Stimulated activated CD8-positive, alpha-beta memory T cell treated with anti-CD3 and anti-CD28 coated beads, Interleukin-4, amount 100 ng/mL, for 4 hours (primary cell): ENCODE measurements at regions not wholly inside any gene's neighbourhood (a gene's known extent, or its start where the extent isn't known, plus 50 kb on each side); places are given as distances from the start of the nearest gene placed in this dataset.

ENCODE experiments used
- DNase-seq, 2 donors: peaks; one replicate each; pipeline ENCODE4 v3.0.0-alpha.2; 2020; ENCODE audit warnings: low read depth in 2 of 2, low spot score in 1 of 2

DNA sequence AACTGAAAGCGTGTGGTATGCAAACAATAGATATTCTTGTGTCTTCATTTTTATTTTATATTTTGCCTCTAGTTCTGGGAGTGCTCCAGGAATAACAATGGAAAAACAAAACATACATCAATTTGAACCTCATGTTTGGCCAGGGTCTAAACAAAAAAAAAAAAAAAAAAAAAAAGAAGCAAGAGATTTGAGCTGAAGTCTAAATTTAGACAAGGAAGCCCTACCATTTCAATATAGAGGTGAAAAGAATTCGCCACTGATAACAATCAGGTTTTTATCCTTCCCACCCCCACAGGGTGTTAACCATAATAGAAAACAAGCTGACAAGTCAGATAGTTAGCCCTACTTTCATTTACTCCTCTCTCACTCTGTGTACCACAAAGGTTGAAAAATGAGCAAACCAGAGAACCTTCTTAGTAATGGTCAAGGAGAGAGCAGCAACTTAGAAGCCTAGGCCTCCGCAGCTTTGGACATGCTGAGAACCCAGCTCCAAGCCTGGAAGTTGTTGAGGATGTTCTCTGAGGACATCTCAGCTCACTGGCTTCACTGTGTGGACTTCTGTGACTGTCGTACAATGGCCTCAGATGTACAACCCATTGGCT lies 118.2 kb upstream of the HMHB1 start:
- no peak for DNase-seq

DNA sequence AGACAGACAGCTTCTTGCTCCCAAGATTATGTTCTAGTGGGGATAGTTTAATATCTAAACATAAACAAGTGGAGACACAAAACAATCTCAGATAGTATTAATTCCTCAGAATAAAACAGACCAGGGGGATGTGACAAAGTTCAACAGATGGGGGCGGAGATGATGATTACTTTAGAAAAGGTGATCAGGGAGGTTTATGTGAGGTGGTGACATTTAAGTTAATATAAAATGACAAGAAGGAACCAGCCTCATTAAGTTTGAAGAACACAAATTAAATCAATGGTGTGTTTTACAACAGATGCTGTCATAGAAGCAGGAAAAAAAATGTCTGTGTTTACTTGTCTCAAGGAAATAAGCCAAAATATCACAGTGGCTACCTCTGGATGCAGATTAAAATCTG lies 119.6 kb upstream of the HMHB1 start:
- DNase-seq, result no peak

DNA sequence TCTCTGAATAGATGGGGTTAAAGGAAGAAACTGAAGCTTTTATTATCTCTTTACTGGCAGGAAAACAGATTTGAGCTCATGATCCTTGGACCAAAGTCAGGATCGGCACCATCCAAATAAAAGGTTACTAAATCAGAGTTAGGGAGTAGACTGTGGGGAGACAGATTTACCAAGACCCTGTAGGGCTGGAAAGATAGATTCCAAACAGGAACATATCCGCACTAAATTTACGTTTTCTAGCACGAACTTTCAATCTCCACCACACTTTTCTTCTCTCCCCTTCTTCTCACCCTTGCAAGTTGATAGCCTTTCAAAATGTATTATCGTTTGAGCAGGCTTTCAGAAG lies 120.0 kb upstream of the HMHB1 start:
- DNase-seq, result no peak

DNA sequence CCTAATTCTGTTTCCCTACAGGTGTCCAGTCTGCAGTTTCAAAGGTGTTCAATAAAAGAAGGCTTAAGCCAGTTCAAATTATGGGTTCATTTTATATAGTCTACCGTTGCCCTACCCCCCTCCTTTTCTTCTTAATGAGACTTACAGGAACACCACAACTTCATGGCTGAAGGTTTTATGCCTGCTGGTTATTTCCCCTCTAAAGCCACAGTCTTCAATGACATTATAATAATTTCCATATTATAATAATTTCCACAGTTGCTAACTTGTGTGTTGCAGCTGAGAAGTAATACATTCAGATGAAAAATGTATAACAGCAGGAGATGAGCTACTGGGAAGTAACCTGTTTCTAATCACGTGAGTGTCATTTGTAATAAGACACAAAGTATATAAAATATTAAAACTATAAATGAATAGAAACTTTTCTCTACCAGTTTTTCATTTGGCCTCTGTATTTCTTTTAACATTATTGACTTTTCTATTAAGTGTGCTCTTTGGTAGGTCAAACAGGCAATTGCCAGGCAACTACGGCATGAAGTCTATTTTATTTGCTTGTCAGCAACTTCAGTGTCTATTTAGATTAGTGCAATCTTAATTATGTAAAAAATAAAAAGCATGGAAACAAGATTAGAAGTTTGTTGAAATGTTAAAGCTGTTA lies 120.5 kb upstream of the HMHB1 start:
- DNase-seq, result no peak

DNA sequence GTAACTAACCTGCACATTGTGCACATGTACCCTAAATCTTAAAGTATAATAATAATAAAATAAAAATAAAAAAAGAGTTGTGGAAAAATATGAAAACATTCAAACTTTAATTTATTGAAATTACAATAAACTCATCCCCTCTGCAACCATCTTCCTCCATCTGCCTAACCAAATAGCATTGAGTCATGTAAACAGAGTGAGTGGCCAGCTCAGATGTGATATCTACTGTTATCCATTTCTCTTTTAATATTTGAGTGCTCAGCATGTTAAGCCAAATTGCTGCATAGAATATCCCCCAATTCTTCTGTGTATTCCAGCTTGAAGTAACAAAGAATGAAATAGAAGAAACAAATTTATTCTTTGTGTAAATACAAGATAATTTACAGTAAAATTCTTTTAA lies 124.4 kb upstream of the HMHB1 start:
- DNase-seq, result no peak

DNA sequence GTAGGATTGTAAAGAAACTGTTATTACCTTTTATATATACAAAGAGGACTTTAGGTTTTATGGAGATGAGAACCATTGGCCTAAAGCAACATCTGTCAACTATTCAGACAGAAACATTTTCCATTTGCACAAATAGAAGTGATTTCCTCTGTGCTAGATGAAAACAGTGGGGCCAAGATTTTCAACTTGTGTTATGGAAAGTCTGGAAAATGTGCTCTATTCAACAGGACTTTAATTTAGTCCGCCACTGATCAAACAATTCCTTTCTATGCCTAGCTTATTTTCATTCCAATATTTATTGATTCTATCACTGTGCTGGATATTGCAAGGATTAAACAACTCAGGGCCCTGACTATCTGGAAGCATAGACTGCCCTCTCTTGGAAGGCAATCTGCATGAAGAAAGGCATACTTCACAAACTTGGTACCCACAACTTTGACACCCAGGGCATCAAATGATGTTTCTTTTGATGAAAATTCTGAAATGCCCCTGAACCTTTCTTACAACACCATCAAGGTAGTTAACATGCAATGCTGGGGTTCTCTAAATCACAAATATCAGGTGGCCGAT lies 126.6 kb upstream of the HMHB1 start:
- no peak for DNase-seq

DNA sequence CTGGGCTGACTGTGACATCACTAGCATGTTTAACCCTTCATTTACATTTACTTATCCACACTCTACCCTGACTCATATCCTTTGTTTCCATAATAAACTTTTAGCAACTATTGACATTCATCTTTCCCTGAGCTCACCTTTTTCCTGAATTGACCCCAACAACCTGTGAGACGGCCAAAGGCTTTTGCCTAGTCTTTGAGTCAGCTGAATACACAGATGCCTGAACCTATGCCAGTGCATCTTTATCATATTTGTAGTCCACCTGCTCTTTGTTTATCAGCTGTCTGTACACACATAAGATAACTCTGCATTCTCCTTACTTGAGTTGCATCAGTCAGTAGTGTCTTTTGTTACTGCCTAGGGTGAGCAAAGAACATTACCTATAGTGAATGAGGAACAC lies 128.5 kb upstream of the HMHB1 start:
- DNase-seq, result no peak

DNA sequence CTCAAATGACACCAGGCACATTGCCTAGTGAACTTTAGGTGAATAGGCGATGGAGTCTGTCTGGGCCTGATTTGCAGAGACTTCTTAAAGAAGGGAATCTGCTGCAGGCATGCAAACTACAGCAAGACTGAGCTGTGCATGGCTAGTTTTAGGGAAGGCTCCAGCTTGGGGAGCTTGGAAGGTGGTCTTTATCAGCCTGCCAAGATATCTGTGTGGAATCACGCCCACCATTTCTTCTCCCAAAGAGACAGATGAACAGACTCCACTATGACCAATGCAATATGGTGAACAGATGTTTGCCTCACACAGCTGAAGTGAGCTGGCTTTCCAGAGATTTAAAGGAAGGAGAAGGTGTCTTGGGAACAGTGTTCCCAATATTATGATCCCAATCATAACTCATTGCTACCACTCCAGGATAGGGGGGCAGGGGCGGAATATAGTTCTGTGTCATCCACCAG lies 129.0 kb upstream of the HMHB1 start:
- DNase-seq, result no peak

DNA sequence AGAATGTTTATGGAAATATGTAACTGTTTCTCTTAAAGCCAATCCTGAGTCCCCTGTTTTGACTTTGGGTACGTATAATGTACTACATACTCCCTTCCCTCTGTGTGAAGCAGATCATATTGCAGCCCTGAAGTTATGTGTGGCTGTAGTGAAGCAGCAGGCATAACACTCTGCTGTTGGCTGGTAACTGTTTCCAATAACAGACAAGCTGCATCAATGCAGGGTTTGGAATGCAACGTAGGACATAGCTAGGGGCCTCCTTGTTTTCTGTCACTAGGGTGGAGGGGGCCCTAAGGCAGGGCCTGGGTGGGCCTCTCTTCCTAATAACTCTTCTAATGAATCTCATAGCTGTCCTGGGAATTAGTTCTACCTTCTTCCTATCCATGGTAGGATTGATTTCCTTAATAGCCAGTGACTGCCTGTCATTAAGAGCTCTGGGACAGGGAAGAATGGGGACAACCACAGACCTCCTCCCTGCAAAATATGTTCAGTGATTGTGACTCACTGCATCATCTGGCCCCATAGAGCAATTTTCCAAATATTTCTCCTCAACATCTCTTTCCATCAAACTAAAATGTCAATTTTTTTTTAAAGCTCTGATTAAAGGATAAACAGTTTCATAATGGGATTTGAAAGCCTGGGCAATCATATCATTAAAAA lies 129.6 kb upstream of the HMHB1 start:
- DNase-seq, result no peak

DNA sequence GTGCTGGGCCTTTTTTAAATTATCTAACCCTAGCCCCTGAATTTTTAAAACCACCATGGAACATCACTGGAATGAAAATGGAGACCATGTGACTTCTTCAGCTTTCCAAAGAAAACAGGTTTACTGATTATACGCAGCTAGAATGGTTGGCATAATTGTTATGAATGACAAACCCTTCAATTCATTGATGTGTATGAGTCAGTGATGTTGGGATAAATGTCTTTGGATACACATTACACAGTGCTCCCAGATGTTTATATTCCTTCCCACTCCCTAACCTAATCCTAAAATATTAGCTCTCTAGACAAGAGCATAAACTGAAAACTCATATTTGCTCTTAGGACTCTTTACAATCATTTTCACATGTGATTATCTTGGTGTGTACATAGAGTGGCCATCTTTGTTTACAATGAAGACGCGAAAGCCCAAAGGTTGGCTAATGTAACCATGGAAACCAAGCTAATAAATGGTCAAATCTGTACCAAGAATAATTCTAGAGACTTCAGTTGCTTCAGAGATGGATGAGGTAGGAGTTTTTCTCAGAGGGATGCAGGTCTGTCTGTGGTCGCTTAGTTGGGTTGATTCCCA lies 131.2 kb upstream of the HMHB1 start:
- DNase-seq, result no peak

DNA sequence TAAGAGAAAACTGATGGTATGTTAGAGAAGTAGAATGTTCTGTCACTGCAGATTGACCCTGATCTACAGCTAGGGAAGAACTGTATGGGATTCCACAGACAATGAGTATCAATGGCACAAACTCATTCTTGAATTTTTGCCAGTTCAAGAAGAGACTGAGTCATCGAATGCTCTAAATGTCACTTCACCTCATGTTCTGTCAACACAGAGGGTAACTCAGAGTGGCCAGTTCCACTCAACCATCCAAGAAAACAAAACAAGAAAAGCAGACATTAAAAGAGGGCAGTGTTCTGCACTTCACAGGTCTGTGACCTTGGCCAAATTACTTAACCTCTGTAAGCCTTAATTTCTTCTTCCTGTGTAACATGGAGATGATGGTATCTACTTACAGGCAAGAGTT lies 132.2 kb upstream of the HMHB1 start:
- no peak for DNase-seq

DNA sequence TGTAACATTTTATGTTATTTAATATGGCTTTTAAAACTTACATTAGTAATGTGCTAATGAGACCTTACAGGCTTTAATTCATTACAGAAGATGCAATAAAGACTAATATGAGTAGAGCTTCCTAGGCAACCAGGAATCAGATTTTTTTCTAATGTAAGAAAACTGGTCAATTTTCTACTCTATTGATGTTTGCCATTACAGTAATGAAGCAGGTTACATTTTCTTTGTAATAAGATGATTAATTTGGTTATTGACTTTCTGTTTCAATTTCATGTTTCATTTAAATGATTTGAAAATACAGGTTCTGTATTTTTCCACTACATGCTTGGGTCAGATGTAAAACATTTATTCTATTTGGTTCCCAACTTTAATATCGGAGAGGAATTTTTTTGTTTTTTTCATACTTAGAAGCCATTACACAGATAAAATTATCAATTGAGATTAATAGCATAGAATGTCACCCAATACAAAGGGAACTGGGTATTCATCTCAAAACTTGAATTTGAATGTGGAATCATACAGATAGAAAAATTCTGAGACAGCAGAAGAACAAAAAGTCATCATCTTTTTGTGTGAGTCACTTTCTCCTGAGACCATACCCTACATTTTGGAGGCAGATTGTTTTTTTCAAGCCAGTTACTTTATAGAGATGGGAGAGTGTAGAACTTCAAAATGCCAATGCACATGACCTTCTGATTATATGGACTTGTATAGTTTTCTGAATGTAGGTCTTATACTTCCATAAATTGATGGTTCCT lies 133.6 kb upstream of the HMHB1 start:
- DNase-seq, result no peak

DNA sequence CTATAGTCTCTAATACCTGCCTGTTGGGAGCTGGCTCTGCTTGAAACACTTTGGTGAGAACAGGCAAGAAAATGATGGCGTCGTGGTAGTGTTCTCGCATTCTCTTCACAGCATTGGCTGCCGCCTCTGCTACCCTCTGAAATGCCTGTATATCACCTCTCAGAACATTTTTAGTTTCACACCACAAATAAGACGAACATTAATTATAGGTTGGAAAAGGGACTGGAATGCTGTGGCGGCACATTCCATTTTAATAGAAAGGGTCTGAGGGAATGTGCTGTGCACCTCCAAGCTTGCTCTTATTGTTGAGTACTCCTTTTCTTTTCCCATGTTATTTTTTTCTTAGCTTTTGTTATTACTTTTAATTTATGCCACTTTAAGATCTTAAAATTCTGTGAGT lies 134.6 kb upstream of the HMHB1 start:
- no peak for DNase-seq

DNA sequence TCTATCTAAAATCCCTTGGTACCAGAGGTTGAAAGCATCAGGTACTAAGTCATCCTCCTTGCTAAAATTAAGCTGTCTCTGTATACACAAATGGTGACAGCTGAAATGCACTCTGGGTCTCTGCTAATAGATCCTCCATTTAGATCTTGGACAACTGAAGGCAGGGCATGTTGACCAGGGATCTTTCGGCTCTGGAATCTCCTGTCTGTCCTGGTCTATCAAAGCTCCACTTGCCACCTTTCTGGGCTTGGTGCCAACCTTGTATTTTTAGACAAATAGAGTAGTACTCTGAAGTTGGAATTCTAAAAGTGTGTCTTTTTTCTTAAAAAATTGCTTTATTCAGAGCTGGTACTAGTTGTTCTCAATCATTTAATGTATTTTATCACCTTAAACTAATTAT lies 135.2 kb upstream of the HMHB1 start:
- no peak for DNase-seq

DNA sequence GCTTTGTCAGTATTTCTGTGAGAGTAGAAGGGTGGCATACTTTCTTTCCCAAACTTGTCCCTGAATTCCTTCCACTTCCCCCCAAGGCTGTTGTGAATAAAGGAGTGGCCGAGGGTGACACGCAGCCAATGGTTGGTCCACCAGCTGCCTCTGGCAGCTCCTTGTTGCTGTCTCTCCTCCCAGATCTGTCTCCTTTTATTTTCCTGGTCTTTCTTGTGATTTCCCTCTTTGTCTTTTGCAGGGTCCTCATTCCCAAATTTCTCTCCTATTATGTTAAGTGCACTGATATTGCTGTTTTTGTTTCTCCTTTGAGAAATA lies 137.5 kb upstream of the HMHB1 start:
- DNase-seq, result no peak

DNA sequence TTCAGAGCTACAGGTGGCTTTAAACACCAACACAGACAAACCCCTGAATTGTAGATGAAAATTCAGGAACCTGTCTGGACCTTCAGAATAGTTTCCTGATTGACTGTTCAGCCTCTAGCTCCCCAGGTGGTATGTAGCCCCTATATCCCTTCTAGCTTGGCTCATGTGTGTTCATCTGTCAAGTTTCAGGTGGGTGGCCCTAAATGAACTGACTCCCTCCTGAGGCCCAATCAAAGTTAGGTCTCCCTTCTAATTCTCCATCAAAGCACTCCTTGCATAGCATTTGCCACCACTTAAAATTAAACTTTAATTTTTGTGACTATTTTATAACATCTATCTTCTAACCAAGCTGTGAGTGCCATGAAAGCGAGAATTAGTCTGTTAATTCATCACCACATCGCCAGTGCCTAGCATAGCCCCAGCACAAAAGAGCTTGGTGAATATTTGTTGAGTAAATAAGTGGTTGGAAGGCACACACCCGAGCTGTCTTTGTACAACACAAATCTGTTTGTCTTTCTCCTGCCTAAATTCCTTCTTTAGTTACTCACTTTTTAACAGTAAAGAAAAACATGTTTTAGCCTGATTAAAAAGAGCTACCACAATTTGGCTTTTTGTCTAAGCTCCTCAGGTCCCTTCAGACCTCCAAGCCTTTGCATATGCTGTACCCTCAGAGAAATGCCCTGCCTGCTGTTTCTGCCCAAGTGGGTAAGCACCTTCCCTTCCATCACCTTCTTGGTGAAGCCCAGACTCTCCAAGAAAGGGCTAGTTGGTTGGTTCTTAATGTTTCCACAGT lies 138.1 kb upstream of the HMHB1 start:
- DNase-seq, result no peak

DNA sequence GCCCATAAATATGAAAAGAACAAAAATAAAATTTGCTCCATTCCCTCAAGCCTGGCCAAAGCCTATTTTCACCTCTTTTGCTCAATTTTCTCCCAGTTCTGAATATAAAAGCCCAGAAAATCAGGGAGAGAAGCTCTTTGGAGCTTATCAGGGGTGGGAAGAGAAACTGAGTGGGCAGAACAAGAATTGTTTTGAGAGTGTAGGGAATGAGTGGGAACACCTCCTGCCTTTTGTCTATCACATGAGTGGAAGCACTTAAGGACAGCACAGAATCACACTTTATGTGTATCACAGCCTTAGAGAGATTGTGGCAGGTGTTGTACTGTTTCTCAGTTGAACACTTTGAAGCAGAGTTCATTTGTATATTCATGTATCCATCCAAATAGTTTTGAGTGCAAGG lies 139.2 kb upstream of the HMHB1 start:
- DNase-seq, result no peak

DNA sequence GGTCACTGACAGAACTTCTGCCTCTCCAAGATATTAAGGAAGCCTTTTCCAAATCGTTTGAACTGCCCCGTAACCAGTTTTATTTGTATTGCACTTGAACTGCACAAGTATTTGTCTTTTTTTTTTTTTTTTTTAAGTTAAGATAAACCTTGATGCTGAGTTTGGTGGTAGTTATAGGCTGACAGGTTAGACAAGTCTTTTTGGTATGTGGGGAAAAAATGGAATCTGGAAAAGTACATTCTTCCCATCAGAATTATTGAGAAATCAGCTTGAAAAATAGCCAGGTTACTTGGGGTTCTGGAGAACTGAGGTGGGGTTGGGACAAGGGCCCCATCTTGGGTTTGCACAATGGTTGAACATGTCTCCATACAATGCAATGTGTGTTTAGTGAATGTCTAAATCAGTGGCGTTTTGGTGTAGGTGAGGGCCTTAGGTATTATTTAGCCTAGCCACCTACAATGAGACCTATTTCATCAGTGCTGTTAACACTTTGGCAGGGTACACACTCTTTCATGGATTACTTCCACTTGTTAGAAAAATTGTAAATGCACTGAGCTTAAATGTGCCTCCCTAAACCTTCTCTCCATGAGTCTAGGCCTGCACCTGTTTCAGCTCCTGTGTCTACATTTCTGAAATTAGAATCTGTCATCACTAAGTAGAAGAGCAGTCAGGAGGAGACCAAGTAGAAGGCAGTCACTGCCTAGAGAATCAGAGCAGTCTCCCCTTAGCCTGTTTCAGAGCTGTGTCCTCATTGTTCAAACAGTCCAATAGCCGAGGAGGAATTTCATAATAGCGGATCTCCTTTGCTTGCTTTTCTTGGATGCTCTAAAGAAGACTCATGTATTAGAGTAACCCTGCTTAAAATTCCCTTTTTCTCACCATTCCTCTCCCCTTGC lies 140.0 kb upstream of the HMHB1 start:
- no peak for DNase-seq

DNA sequence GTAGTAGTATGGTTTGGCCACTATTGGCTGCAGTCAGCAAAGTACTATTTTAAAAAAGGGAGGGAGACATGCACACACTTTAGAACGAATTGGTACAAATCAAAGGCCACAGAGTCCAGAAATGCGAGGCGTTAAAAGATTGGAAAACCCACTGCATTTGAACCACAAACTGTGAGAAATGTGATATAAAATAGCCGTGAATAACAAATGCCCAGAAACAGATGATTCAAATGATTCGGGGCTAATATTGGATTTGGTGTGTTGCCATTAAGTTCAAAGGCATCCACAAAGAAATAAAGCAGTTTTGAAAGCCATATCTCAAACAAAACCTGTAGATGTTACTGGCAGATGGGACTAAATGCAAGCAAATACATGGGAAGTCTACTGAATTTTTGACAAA lies 140.9 kb upstream of the HMHB1 start:
- DNase-seq, result no peak

DNA sequence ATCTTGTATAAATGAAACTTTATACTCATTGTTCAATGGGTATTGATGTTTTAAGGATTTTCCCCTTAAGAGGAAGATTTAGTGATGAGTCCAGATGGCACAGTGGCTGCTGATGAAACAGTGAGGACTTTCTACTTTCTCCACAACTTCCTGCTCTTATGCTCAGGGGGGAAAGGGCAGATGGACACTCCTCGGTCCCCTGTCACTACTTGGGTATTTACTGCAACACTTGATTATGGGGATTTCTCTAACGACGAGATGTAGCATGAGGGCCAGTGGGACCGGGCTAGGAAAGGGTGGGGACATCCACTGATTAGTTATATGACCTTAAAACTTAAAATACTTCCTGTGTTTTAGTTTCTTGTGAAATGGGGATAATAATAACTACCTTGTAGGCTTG lies 146.1 kb upstream of the HMHB1 start:
- DNase-seq, result no peak
